ENCODE measurements at regions not wholly inside any gene's neighbourhood (a gene's known extent, or its start where the extent isn't known, plus 50 kb on each side); places are given as distances from the start of the nearest gene placed in this dataset.

- no peaks in the 10 kb centered on the region for H3K9me3 ChIP-seq (ENCODE audit: control extremely low read depth in 1 of 3, control insufficient read depth in 2 of 3, insufficient read depth in 1 of 3, low read length in 2 of 3)
These were observed 210.5 kb upstream of the ISX start for GRCh38 chr22:34855471-34855870.

GRCh38 chr22:34858066-34858465 lies 207.9 kb upstream of the ISX start:
- ChIA-PET POLR2A (no interaction called here), CTCF (no interaction called here)
- no peaks in the 10 kb centered on the region for H4K20me1 ChIP-seq (ENCODE audit: control insufficient read depth, insufficient read depth, low read length, poor library complexity, severe bottlenecking)
- intact Hi-C loops (cut with micrococcal nuclease) = no loop called here
- Mint-ChIP-seq H3K4me3 (no peak overlapping the region), H3K9me3 (ENCODE audit: insufficient read depth) (peaks cover 3% of the 10 kb centered on the region), H3K4me1 (no peaks in the 10 kb centered on the region), H3K27me3 (peaks cover 8% of the 10 kb centered on the region), H3K27ac (no peak overlapping the region)
- no peak overlapping the region for H3K27ac ChIP-seq (ENCODE audit: low read length in 2 of 2)
- H3K9ac ChIP-seq (ENCODE audit: low read length) = no peak overlapping the region
- 60% methylated on average over 1 of the region's 2 CpGs for WGBS (ENCODE audit: insufficient coverage)
- H3K79me2 ChIP-seq (ENCODE audit: control insufficient read depth, insufficient read depth, low read length) = no peaks in the 10 kb centered on the region
- no peak overlapping the region for H3K4me3 ChIP-seq (ENCODE audit: control extremely low read depth in 1 of 5, extremely low read depth in 1 of 5, insufficient read depth in 1 of 5, low read depth in 2 of 5, low read length in 4 of 5)
- H3K4me2 ChIP-seq (replicated peaks; ENCODE audit: low read depth, low read length, poor library complexity, severe bottlenecking) = no peak overlapping the region
- H3K9me3 ChIP-seq (ENCODE audit: control extremely low read depth in 1 of 3, control insufficient read depth in 2 of 3, insufficient read depth in 1 of 3, low read length in 2 of 3) = no peaks in the 10 kb centered on the region
- no peaks in the 10 kb centered on the region for H3K4me1 ChIP-seq (ENCODE audit: control insufficient read depth in 2 of 2, insufficient read depth in 2 of 2, low read length in 2 of 2)
- DNase-seq = no peak
- no peak for ATAC-seq (ENCODE audit: low read depth)
- no peaks in the 10 kb centered on the region for H3K27me3 ChIP-seq (replicated peaks in 1 of 4; ENCODE audit: control extremely low read depth in 1 of 4, control insufficient read depth in 3 of 4, insufficient read depth in 4 of 4, low read length in 3 of 4)
- TF ChIP-seq EZH2 (IDR thresholded peaks at IDR 0.05; ENCODE audit: borderline replicate concordance, insufficient read depth, low read depth, low read length, poor library complexity, severe bottlenecking) = no peak
- no peak for TF ChIP-seq CTCF (IDR thresholded peaks at IDR 0.05)
- no peak overlapping the region for H2AFZ ChIP-seq (ENCODE audit: insufficient read depth, low read depth, low read length, poor library complexity, severe bottlenecking)
- H3K36me3 ChIP-seq (replicated peaks in 1 of 2; ENCODE audit: control extremely low read depth in 1 of 2, control insufficient read depth in 1 of 2, extremely low read depth in 1 of 2, insufficient read depth in 2 of 2, low read length in 1 of 2) = no peaks in the 10 kb centered on the region

More at GRCh38 chr22:34855471-34855870, 210.5 kb upstream of the ISX start:
- no peaks in the 10 kb centered on the region for H4K20me1 ChIP-seq (ENCODE audit: control insufficient read depth, insufficient read depth, low read length, poor library complexity, severe bottlenecking)
- H3K27me3 ChIP-seq (replicated peaks in 1 of 4; ENCODE audit: control extremely low read depth in 1 of 4, control insufficient read depth in 3 of 4, insufficient read depth in 4 of 4, low read length in 3 of 4) = no peaks in the 10 kb centered on the region
- H3K4me1 Mint-ChIP-seq = no peaks in the 10 kb centered on the region
- 95% methylated on average over 4 of the region's 5 CpGs for WGBS (ENCODE audit: insufficient coverage)
- no peak overlapping the region for H3K4me3 Mint-ChIP-seq
- ATAC-seq (ENCODE audit: low read depth) = no peak
- peaks cover 3% of the 10 kb centered on the region for H3K27me3 Mint-ChIP-seq
- ChIA-PET CTCF (no interaction called here), POLR2A (no interaction called here)
- H3K79me2 ChIP-seq (ENCODE audit: control insufficient read depth, insufficient read depth, low read length) = no peaks in the 10 kb centered on the region
- no peak for DNase-seq
- no peak overlapping the region for H2AFZ ChIP-seq (ENCODE audit: insufficient read depth, low read depth, low read length, poor library complexity, severe bottlenecking)
- H3K36me3 ChIP-seq (replicated peaks in 1 of 2; ENCODE audit: control extremely low read depth in 1 of 2, control insufficient read depth in 1 of 2, extremely low read depth in 1 of 2, insufficient read depth in 2 of 2, low read length in 1 of 2) = no peaks in the 10 kb centered on the region
- no peak overlapping the region for H3K9ac ChIP-seq (ENCODE audit: low read length)
- intact Hi-C loops (cut with micrococcal nuclease) = no loop called here
- H3K27ac ChIP-seq (ENCODE audit: low read length in 2 of 2) = no peak overlapping the region
- H3K4me3 ChIP-seq (ENCODE audit: control extremely low read depth in 1 of 5, extremely low read depth in 1 of 5, insufficient read depth in 1 of 5, low read depth in 2 of 5, low read length in 4 of 5) = no peak overlapping the region
- TF ChIP-seq CTCF (IDR thresholded peaks at IDR 0.05) (no peak), EZH2 (IDR thresholded peaks at IDR 0.05; ENCODE audit: borderline replicate concordance, insufficient read depth, low read depth, low read length, poor library complexity, severe bottlenecking) (no peak)
- H3K4me1 ChIP-seq (ENCODE audit: control insufficient read depth in 2 of 2, insufficient read depth in 2 of 2, low read length in 2 of 2) = no peaks in the 10 kb centered on the region
- no peak overlapping the region for H3K4me2 ChIP-seq (replicated peaks; ENCODE audit: low read depth, low read length, poor library complexity, severe bottlenecking)
- no peak overlapping the region for H3K27ac Mint-ChIP-seq
- no peaks in the 10 kb centered on the region for H3K9me3 Mint-ChIP-seq (ENCODE audit: insufficient read depth)

All from B cell (primary cell).